Psoas muscle (tissue), 7 donors: ENCODE measurements at regions not wholly inside any gene's neighbourhood (a gene's known extent, or its start where the extent isn't known, plus 50 kb on each side); places are given as distances from the start of the nearest gene placed in this dataset.

Source experiments
- ATAC-seq, 4 donors: fragments of 200-7000 bp; cut with Tn5 transposase; one replicate each; pipeline ENCODE4 v1.9.1; 2020; ENCODE audit warnings: moderate library complexity in 3 of 4, mild to moderate bottlenecking in 2 of 4
- DNase-seq, 2 donors: peaks; one replicate each; pipeline ENCODE4 v3.0.0-alpha.2; 2020
- H3K27ac ChIP-seq: fragments of 200-600 bp; one replicate; pipeline ENCODE4 v1.8.0; 2022
- H3K27me3 ChIP-seq, 3 donors: fragments of 200-600 bp in 1 of 3; one replicate each; pipeline versions ENCODE4 v1.6.1 to v1.8.0; 2013 to 2022; ENCODE audit warnings: low read length in 2 of 3, mild to moderate bottlenecking in 2 of 3, moderate library complexity in 1 of 3; ENCODE audit not compliant: insufficient read depth in 3 of 3
- H3K36me3 ChIP-seq, 2 donors: fragments of 200-600 bp in 1 of 2; one replicate each; pipeline versions ENCODE4 v1.6.1 to v1.8.0; 2013 to 2022; ENCODE audit warnings: low read depth in 1 of 2, mild to moderate bottlenecking in 1 of 2, moderate library complexity in 1 of 2; ENCODE audit not compliant: insufficient read depth in 1 of 2
- H3K4me1 ChIP-seq: fragments of 200-600 bp; one replicate; pipeline ENCODE4 v1.8.0; 2022
- H3K4me3 ChIP-seq: fragments of 200-600 bp; one replicate; pipeline ENCODE4 v1.8.0; 2022; ENCODE audit warnings: mild to moderate bottlenecking
- H3K9me3 ChIP-seq: fragments of 200-600 bp; one replicate; pipeline ENCODE4 v1.8.0; 2022
- WGBS, 3 donors: extraction: QIAGEN DNeasy Blood & Tissue Kit; methylation state at CpG; one replicate each; pipeline versions ENCODE4 v1.1.6 to v1.1.7; 2013; 5-methylcytosine and 5-hydroxymethylcytosine counted together
- intact Hi-C, 2 donors: fragments of 100-400 bp; cut with DNase I; formaldehyde crosslinking; loops; one replicate each; pipeline versions ENCODE4 v1.11.0 to v1.14.2; 2022
- TF ChIP-seq, protein P1 (sequence below): fragments of 200-600 bp; IDR thresholded peaks from one replicate; pipeline ENCODE4 v1.8.0; 2022; ENCODE audit warnings: antibody characterized with exemption
- donor health status: healthy with polysubstance abuse.
- donor health status: DM: no; HTN: no; CAD: no; lungs with moderate emphysema.
- donor health status: Bipolar disorder and iron deficiency.
- donor health status: healthy.
- donor health status: DM: yes; HTN: yes; CAD: no.
- donor health status: DM: no; HTN: no; CAD: no.
- donor health status: DM: yes; HTN: yes; CAD: no.

DNA sequence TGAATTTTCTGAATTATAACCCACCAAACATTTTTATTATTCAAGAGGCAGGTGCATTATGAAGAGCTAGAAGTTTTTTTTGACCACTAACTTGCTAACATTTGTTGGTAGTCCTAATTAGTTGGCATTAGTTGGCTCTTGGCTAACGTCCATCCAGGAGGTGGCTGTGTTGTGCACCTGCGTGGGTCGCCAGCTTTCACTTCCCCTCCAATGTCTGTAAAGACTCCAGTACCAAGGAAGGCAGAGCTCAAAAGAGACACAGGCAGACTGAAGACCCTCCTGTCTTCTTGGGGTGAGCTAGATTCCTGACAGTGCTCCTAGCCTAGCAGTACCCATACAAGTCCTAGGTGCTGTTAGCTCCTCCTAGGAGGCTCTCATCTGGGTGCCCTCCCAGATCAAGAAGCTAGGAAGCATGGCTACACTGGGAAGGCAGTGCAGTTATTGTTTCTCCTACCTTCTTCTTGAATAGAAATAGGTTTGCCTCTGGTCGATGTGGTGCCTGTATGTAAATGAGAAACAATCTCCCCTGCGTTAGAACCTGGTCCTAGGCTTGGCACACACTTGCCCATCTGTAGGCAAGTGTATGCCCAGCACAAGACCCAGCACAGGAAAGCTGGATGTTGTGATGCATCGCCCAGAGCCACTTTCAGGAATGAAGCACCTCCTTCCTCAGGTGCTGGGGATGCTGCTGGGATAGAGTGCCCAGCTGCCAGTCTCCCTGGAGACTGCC lies 190.9 kb downstream of the ICE1 start:
- ATAC-seq (no peak), DNase-seq (no peak)
- WGBS, 3 donors = 67 to 81% (median 74%) methylated on average over 6 of the region's 6 CpGs
- Histone ChIP-seq H3K9me3 (no peaks in the 10 kb centered on the region), H3K36me3 (no peaks in the 10 kb centered on the region), H3K27ac (no peak overlapping the region), H3K4me1 (no peaks in the 10 kb centered on the region), H3K27me3 (no peaks in the 10 kb centered on the region), H3K4me3 (no peak overlapping the region)
- intact Hi-C loops = no loop called here
- TF ChIP-seq, protein P1, sequence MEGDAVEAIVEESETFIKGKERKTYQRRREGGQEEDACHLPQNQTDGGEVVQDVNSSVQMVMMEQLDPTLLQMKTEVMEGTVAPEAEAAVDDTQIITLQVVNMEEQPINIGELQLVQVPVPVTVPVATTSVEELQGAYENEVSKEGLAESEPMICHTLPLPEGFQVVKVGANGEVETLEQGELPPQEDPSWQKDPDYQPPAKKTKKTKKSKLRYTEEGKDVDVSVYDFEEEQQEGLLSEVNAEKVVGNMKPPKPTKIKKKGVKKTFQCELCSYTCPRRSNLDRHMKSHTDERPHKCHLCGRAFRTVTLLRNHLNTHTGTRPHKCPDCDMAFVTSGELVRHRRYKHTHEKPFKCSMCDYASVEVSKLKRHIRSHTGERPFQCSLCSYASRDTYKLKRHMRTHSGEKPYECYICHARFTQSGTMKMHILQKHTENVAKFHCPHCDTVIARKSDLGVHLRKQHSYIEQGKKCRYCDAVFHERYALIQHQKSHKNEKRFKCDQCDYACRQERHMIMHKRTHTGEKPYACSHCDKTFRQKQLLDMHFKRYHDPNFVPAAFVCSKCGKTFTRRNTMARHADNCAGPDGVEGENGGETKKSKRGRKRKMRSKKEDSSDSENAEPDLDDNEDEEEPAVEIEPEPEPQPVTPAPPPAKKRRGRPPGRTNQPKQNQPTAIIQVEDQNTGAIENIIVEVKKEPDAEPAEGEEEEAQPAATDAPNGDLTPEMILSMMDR = no peak

DNA sequence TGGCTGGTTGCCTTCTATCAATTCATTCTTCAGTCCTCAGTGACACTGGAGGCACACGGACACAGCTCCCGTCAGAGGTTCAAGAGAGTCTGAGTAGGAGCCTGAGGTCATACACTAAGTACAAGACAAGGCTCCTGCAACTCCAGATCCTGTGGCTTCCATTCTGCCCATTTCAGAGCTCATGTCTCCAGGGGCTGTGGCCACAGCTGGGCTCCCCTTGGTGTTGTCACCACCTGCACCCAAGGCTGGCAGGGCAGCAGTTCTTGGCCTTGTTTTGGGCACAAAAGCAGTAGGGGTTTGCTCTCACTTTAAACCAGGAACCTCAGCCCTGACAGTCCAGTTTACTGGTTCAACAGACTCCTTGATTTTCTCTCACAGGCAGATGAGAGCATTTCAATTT lies 189.6 kb downstream of the ICE1 start:
- Histone ChIP-seq H3K4me3 (no peak overlapping the region), H3K27ac (no peak overlapping the region), H3K4me1 (no peaks in the 10 kb centered on the region), H3K27me3 (no peaks in the 10 kb centered on the region), H3K9me3 (no peaks in the 10 kb centered on the region), H3K36me3 (no peaks in the 10 kb centered on the region)
- no peak for ATAC-seq
- intact Hi-C loops = no loop called here
- WGBS, 3 donors = 88 to 91% (median 90%) methylated on average over 2 of the region's 2 CpGs
- DNase-seq = no peak
- TF ChIP-seq, protein P1 = no peak

DNA sequence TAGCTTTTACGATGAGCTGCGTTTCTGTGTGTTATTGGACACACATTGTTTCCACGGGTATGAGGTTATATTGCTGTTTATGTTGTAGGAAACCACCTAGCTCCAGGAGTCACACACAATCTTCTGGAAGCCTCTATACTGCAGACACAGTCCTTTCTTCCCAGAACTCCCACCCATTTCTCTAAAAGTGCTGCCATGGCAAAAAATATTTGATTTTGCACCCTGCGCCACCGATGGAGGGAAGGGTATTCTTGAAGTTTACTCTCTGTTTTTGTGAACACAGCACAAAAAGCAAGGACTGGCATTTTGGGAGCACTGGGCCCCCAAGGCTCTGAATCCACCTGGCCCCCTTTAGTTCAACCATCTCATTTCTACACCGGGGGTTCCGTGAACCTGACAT lies 187.5 kb downstream of the ICE1 start:
- no peaks in the 10 kb centered on the region for H3K27me3 ChIP-seq
- intact Hi-C loops = no loop called here
- no peak overlapping the region for H3K4me3 ChIP-seq
- no peaks in the 10 kb centered on the region for H3K9me3 ChIP-seq
- ATAC-seq (no peak), DNase-seq (no peak)
- TF ChIP-seq, protein P1 = no peak
- H3K4me1 ChIP-seq = no peaks in the 10 kb centered on the region
- 80 to 89% (median 89%) methylated on average over 7 of the region's 7 CpGs for WGBS, 3 donors
- no peaks in the 10 kb centered on the region for H3K36me3 ChIP-seq
- H3K27ac ChIP-seq = no peak overlapping the region

DNA sequence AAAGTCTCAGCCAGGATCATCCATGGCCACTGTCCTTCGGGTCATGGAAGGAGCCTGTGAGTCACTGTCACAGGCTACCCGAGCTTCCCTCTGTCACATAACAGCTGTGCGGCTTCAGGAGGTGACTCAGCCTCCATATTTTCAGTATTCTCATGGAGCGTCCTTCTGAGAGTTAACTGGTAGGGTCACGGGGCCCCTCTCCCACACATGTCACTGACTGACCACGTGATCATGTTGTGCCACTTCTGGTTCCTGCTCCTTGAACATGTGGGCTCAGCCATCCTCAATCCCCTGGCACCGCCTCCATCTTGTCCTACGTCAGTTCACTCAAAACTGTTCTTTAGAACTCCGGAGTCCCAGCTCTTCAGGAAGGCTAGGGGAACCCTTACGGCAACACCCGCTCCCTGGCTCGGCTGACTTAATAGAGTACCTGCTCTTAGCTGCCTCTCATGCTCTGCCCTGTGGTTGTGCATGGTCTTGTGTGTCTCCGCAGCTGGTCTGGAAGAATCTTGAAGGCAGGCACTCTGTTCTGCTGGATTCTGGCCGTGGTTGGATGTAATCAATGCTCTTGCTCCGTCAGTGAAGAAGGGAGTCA lies 182.8 kb downstream of the ICE1 start:
- no peak overlapping the region for H3K27ac ChIP-seq
- TF ChIP-seq, protein P1 = no peak
- no peak overlapping the region for H3K4me3 ChIP-seq
- H3K36me3 ChIP-seq = no peaks in the 10 kb centered on the region
- no peaks in the 10 kb centered on the region for H3K9me3 ChIP-seq
- H3K27me3 ChIP-seq = peaks cover 0 to 2% (median 0%) of the 10 kb centered on the region in 3 donors
- ATAC-seq (peak; percentile 43 to 96 (median 80)), DNase-seq (peak in 1 of 2 donors; percentile 16)
- WGBS, 3 donors = 67 to 74% (median 70%) methylated on average over 15 of the region's 15 CpGs
- H3K4me1 ChIP-seq = no peaks in the 10 kb centered on the region
- intact Hi-C loops = no loop called here
